Epithelial cell of esophagus (primary cell): ENCODE measurements at regions not wholly inside any gene's neighbourhood (a gene's known extent, or its start where the extent isn't known, plus 50 kb on each side); places are given as distances from the start of the nearest gene placed in this dataset.

Experiments used
- DNase-seq: peaks from one replicate; pipeline ENCODE4 v3.0.0; 2010; ENCODE audit warnings: low read depth
- H3K4me3 ChIP-seq: 2 replicates; pipeline ENCODE4 v1.5.1; 2011; ENCODE audit warnings: mild to moderate bottlenecking, low read length, control low read depth
- TF ChIP-seq, protein P1 (sequence below): IDR thresholded peaks from 2 replicates; pipeline ENCODE4 v1.5.1; 2011; ENCODE audit warnings: low read depth, mild to moderate bottlenecking, low read length, control low read depth, inconsistent platforms; ENCODE audit not compliant: insufficient read depth; ENCODE audit errors: missing control alignments

DNA sequence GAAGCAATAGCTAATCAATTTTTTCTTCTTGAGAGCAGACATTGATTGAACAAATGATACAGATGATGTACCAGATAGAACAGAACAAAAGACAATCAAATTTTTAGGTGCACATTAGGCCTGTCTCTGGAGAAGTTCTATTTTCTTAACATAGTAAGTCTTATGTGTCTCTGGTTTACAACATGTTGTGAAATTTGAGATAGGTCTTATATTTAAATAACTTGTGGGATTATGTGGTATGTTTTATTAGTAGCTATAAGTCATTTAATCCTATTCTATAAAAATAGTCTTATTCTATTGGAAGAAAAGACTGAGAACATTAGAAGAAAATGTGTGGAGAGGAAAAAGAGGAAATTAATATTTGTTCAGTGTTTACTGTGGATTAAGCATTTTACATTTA, 358.0 kb downstream of the ATP23 start:
- no peak overlapping the region for H3K4me3 ChIP-seq
- TF ChIP-seq, protein P1, sequence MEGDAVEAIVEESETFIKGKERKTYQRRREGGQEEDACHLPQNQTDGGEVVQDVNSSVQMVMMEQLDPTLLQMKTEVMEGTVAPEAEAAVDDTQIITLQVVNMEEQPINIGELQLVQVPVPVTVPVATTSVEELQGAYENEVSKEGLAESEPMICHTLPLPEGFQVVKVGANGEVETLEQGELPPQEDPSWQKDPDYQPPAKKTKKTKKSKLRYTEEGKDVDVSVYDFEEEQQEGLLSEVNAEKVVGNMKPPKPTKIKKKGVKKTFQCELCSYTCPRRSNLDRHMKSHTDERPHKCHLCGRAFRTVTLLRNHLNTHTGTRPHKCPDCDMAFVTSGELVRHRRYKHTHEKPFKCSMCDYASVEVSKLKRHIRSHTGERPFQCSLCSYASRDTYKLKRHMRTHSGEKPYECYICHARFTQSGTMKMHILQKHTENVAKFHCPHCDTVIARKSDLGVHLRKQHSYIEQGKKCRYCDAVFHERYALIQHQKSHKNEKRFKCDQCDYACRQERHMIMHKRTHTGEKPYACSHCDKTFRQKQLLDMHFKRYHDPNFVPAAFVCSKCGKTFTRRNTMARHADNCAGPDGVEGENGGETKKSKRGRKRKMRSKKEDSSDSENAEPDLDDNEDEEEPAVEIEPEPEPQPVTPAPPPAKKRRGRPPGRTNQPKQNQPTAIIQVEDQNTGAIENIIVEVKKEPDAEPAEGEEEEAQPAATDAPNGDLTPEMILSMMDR, result no peak
- no peak for DNase-seq

DNA sequence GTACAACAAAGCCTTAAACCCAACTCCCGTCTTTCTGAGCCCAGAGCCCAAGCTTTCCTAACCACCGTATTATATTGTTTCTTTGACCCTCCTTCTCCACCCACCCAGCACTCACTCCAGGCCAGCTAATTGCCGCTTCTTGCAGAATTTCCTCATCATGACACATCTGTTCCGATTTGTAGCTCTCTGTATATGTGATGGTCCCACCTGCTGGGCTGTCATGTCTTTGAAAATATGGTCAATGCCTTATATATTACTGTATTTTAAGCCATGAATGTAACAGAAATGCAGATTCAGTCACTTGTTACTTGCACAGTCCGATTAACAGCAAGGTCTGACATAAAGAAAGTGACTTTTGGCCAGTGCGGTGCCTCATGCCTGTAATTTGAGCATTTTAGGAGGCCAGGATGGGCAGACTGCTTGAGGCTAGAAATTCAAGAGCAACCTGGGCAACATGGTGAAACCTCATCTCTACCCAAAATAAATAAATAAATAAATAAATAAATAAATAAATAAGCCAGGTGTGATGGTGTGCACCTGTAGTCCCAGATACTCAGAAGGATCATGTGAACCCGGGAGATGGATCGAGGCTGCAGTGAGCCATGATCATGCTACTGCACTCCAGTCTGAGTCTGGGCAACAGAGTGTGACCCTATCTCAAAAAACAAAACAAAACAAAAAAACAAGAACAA, 359.8 kb downstream of the ATP23 start:
- TF ChIP-seq, protein P1, result no peak
- DNase-seq, result no peak
- H3K4me3 ChIP-seq, result no peak overlapping the region

DNA sequence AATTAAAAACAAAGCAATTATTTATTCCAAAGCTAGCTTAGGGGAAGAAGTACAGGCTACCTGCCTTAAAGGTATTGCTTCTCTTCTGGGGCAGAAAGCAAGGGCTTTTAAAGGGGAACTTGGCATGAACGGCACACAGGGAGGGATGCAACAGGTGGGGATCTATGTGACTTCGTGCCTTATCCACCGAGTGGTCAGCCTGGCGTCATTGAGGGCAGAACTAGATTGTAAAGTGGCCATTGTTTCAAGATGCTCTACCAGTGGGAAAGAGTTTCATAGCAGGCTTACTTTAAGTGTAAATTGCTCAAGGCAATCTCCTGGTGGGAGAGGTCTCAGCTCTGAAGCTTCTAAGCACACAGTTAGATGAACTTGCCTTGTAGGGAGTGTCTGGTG, 360.4 kb downstream of the ATP23 start:
- TF ChIP-seq, protein P1, result no peak

DNA sequence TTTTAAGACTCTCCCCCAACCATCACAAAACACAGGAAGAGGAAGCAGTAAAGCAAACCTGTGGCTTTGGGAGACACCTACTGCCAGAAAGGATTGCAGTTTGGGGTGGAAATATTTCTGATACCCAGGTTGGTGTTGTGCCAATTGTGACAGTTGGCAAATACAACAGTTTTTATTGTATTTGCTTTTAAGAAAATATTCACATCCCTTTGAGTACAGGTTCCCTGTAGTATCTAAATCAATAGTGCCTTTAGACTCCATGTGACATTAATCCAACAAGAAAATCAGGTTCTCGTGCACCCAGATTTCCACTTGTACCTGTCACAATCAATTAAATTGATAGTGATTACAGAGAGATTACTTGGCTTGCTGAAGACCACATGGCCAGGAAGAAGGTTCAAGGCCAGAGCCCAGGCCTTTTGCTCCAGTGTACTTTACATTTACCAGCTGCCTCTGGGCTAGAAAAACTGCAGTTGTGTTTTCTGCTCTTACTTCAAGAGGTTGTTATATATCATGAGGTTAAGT, 361.2 kb downstream of the ATP23 start:
- peak; percentile 16 for DNase-seq
- H3K4me3 ChIP-seq, result no peak overlapping the region
- TF ChIP-seq, protein P1, result peak; percentile 33

More for the DNA sequence above, 360.4 kb downstream of the ATP23 start:
- DNase-seq, result no peak
- H3K4me3 ChIP-seq, result no peak overlapping the region

DNA sequence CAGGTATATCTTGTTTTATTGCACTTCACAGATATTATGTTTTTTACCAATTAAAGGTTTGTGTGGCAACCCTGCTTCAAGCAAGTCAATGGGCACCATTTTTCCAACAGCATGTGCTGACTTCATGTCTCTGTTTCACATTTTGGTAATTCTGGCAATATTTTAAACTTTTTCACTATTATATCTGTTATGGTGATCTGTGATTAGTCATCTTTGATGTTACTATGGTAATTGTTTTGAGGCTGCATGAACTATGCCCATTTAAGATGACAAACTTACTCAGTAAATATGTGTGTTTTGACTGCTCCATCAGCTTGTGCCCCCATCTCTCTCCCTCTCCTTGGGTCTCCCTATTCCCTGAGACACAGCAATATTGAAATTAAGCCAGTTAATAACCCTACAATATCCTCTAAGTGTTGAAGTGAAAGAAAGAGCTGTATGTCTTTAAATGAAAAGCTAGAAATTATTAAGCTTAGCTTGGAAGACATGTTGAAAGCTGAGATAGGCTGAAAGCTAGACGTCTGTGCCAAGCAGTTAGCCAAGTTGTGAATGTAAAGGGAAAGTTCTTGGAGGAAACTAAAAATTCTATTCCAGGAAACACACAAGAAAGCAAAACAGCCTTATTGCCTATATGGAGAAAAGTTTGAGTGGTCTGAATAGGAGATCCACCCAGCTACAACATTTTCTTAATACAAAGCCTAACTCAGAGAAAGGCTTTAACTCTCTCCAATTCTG, 365.1 kb downstream of the ATP23 start:
- TF ChIP-seq, protein P1, result no peak
- no peak overlapping the region for H3K4me3 ChIP-seq
- DNase-seq, result no peak

DNA sequence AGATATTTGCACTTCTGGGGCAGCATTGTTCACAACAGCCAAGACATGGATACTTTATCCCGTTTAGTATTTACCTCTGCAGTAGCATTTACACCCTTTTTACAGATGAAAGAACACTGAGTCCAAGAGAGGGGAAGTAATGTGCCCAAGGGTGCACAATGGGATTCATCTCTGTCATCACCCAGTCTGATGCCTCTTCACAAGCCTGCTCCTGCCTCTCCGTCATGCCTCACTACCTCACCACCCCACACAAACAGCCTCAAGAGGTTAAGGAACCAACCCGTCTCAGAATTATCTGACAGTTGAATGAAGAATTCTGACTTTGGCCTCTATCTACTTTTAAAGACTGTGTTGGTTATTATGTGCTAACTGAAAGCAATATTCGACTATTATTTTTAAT, 368.4 kb downstream of the ATP23 start:
- no peak overlapping the region for H3K4me3 ChIP-seq
- TF ChIP-seq, protein P1, result no peak
- peak; percentile 93 for DNase-seq
